ENCODE measurements at regions not wholly inside any gene's neighbourhood (a gene's known extent, or its start where the extent isn't known, plus 50 kb on each side); places are given as distances from the start of the nearest gene placed in this dataset.
"Not testable (repeated sequence)": the region's sequence is repeated elsewhere in the genome, so short reads cannot be mapped to it uniquely, and the experiment has no call there.

GRCh38 chr2:242032780-242033656, 163.5 kb downstream of the RTP5 start:
- no peak for DNase-seq

- no peak for DNase-seq
These were observed 164.6 kb downstream of the RTP5 start for GRCh38 chr2:242034138-242034537.

- DNase-seq: no peak
These were observed 165.7 kb downstream of the RTP5 start for GRCh38 chr2:242034996-242035814.

GRCh38 chr2:242035858-242036652, 166.5 kb downstream of the RTP5 start:
- DNase-seq: no peak

- no peak for DNase-seq
These were observed 167.1 kb downstream of the RTP5 start for GRCh38 chr2:242036653-242036950.

GRCh38 chr2:242038166-242038927, 168.8 kb downstream of the RTP5 start:
- DNase-seq: no peak

GRCh38 chr2:242038928-242039341, 169.4 kb downstream of the RTP5 start:
- no peak for DNase-seq

- DNase-seq: no peak
These were observed 170.8 kb downstream of the RTP5 start for GRCh38 chr2:242040303-242040655.

GRCh38 chr2:242040681-242041080, 171.2 kb downstream of the RTP5 start:
- no peak for DNase-seq

GRCh38 chr2:242041816-242042215, 172.3 kb downstream of the RTP5 start:
- no peak for DNase-seq

- no peak for DNase-seq
These were observed 174.2 kb downstream of the RTP5 start for GRCh38 chr2:242043538-242044312.

GRCh38 chr2:242044313-242044590, 174.7 kb downstream of the RTP5 start:
- DNase-seq: no peak

GRCh38 chr2:242045596-242046144, 176.1 kb downstream of the RTP5 start:
- not testable (repeated sequence) for DNase-seq

- DNase-seq: no peak
These were observed 176.8 kb downstream of the RTP5 start for GRCh38 chr2:242046206-242046826.

GRCh38 chr2:242047963-242048362, 178.4 kb downstream of the RTP5 start:
- no peak for DNase-seq

GRCh38 chr2:242048479-242048878, 178.9 kb downstream of the RTP5 start:
- no peak for DNase-seq

GRCh38 chr2:242049492-242049891, 180.0 kb downstream of the RTP5 start:
- DNase-seq: not testable (repeated sequence)

- no peak for DNase-seq
These were observed 181.9 kb downstream of the RTP5 start for GRCh38 chr2:242051463-242051862.

- no peak for DNase-seq
These were observed 182.9 kb downstream of the RTP5 start for GRCh38 chr2:242052421-242052820.

GRCh38 chr2:242053921-242054320, 184.4 kb downstream of the RTP5 start:
- no peak for DNase-seq

GRCh38 chr2:242054406-242054805, 184.9 kb downstream of the RTP5 start:
- DNase-seq: no peak
